Right lobe of liver (tissue), 6 donors: ENCODE measurements at regions not wholly inside any gene's neighbourhood (a gene's known extent, or its start where the extent isn't known, plus 50 kb on each side); places are given as distances from the start of the nearest gene placed in this dataset.

Experiments used
- ATAC-seq, 4 donors: fragments of 200-7000 bp; cut with Tn5 transposase; one replicate each; pipeline ENCODE4 v1.9.1; 2020; ENCODE audit warnings: mild to moderate bottlenecking in 4 of 4, moderate library complexity in 4 of 4
- DNase-seq, 3 donors: peaks; one replicate each; pipeline ENCODE4 v3.0.0-alpha.2; 2020
- H3K27ac ChIP-seq, 3 donors: fragments of 200-600 bp; one replicate each; pipeline ENCODE4 v1.8.0; 2022
- H3K27me3 ChIP-seq, 2 donors: fragments of 200-600 bp; one replicate each; pipeline ENCODE4 v1.8.0; 2022
- H3K36me3 ChIP-seq, 4 donors: fragments of 200-600 bp; sonication (generic) in 1 of 4; one replicate each; pipeline versions ENCODE4 v1.5.1 to v1.8.0; 2017 to 2022; ENCODE audit warnings: control low read depth in 1 of 4
- H3K4me1 ChIP-seq, 4 donors: fragments of 200-600 bp; sonication (generic) in 1 of 4; one replicate each; pipeline versions ENCODE4 v1.5.1 to v1.8.0; 2017 to 2022; ENCODE audit warnings: control low read depth in 1 of 4
- H3K4me3 ChIP-seq, 3 donors: fragments of 200-600 bp; one replicate each; pipeline ENCODE4 v1.8.0; 2022
- H3K9me3 ChIP-seq, 4 donors: fragments of 200-600 bp; sonication (generic) in 1 of 4; one replicate each; pipeline versions ENCODE4 v1.5.1 to v1.8.0; 2017 to 2022; ENCODE audit warnings: control low read depth in 1 of 4
- CTCF ChIP-seq, 4 donors: fragments of 200-600 bp in 3 of 4; fragments of 450-650 bp in 1 of 4; IDR thresholded peaks; one replicate each; pipeline versions ENCODE4 v1.5.1 to v1.8.0; 2016 to 2022; ENCODE audit warnings: antibody characterized with exemption in 4 of 4, mild to moderate bottlenecking in 2 of 4
- POLR2A ChIP-seq: fragments of 450-650 bp; IDR thresholded peaks from one replicate; pipeline ENCODE4 v1.6.1; 2017; ENCODE audit warnings: antibody characterized with exemption, mild to moderate bottlenecking
- WGBS: methylation state at CpG from one replicate; pipeline ENCODE4 v1.1.6; 2018; ENCODE audit warnings: low coverage, low lambda C conversion rate; ENCODE audit not compliant: insufficient coverage; ENCODE audit errors: missing lambda C conversion rate; 5-methylcytosine and 5-hydroxymethylcytosine counted together
- intact Hi-C, 2 donors: fragments of 100-400 bp; cut with DNase I; formaldehyde crosslinking; loops; one replicate each; pipeline versions ENCODE4 v1.11.2 to v1.14.1; 2022
- donor health status: DM: no; HTN: yes; CAD: no.
- donor health status: DM: no; HTN: no; CAD: no.
- donor health status: DM: no; HTN: no; CAD: no.
- donor health status: DM: no; HTN: yes; CAD: no.
- donor health status: DM: no; HTN: yes; CAD: no.

- WGBS: 73% methylated on average over 6 of the region's 6 CpGs
- Histone ChIP-seq H3K27ac (no peak overlapping the region), H3K36me3 (no peaks in the 10 kb centered on the region), H3K27me3 (no peaks in the 10 kb centered on the region), H3K4me1 (no peaks in the 10 kb centered on the region), H3K4me3 (no peak overlapping the region), H3K9me3 (no peaks in the 10 kb centered on the region)
- TF ChIP-seq CTCF (IDR thresholded peaks at IDR 0.05): no peak
- TF ChIP-seq POLR2A: no peak
- no peak for DNase-seq
- intact Hi-C loops: no loop called here
- peak in 1 of 4 donors; percentile 15 for ATAC-seq
Observed at GRCh38 chr9:1913631-1914330, 101.4 kb upstream of the SMARCA2 start.

- DNase-seq: no peak
- 86% methylated on average over 4 of the region's 6 CpGs for WGBS
- Histone ChIP-seq H3K4me1 (no peaks in the 10 kb centered on the region), H3K27ac (no peak overlapping the region), H3K36me3 (no peaks in the 10 kb centered on the region), H3K9me3 (no peaks in the 10 kb centered on the region), H3K4me3 (peak overlapping the region in 1 of 3 donors; percentile 21), H3K27me3 (no peaks in the 10 kb centered on the region)
- ATAC-seq: peak in 1 of 4 donors; percentile 42
- intact Hi-C loops: no loop called here
- no peak for TF ChIP-seq CTCF (IDR thresholded peaks at IDR 0.05)
Observed at GRCh38 chr9:1916095-1916494, 99.1 kb upstream of the SMARCA2 start.

GRCh38 chr9:1916655-1917054 is 98.5 kb upstream of the SMARCA2 start:
- Histone ChIP-seq H3K4me3 (no peak overlapping the region), H3K9me3 (no peaks in the 10 kb centered on the region), H3K4me1 (no peaks in the 10 kb centered on the region), H3K36me3 (no peaks in the 10 kb centered on the region), H3K27me3 (no peaks in the 10 kb centered on the region), H3K27ac (no peak overlapping the region)
- no peak for DNase-seq
- intact Hi-C loops: no loop called here
- WGBS: 64% methylated on average over 12 of the region's 12 CpGs
- ATAC-seq: no peak
- TF ChIP-seq POLR2A (no peak), CTCF (IDR thresholded peaks at IDR 0.05) (no peak)

- Histone ChIP-seq H3K4me3 (no peak overlapping the region), H3K9me3 (no peaks in the 10 kb centered on the region), H3K4me1 (no peaks in the 10 kb centered on the region), H3K27me3 (no peaks in the 10 kb centered on the region), H3K27ac (no peak overlapping the region), H3K36me3 (no peaks in the 10 kb centered on the region)
- WGBS: 57% methylated on average over 10 of the region's 11 CpGs
- TF ChIP-seq POLR2A (no peak), CTCF (IDR thresholded peaks at IDR 0.05) (no peak)
- intact Hi-C loops: no loop called here
- no peak for ATAC-seq
- no peak for DNase-seq
Observed at GRCh38 chr9:1917396-1917935, 97.7 kb upstream of the SMARCA2 start.
